Liver (tissue), 3 donors: ENCODE measurements at regions not wholly inside any gene's neighbourhood (a gene's known extent, or its start where the extent isn't known, plus 50 kb on each side); places are given as distances from the start of the nearest gene placed in this dataset.

ENCODE experiments used
- CTCF ChIP-seq: fragments of 150-350 bp; IDR thresholded peaks from 2 replicates; pipeline ENCODE4 v1.5.1; 2017; ENCODE audit warnings: improper control_type of control experiment, low read depth, low read length; ENCODE audit not compliant: missing input control
- TAF1 ChIP-seq: conservative IDR thresholded peaks from 2 replicates; pipeline ENCODE4 v1.6.1; 2016; ENCODE audit warnings: antibody characterized with exemption, mild to moderate bottlenecking
- donor health status: healthy.
- donor health status: healthy.

- TF ChIP-seq CTCF (no peak), TAF1 (no peak)
Observed at GRCh38 chr15:81843226-81843625, 202.6 kb downstream of the MEX3B start.
